AG10803 (cell line): ENCODE measurements at regions not wholly inside any gene's neighbourhood (a gene's known extent, or its start where the extent isn't known, plus 50 kb on each side); places are given as distances from the start of the nearest gene placed in this dataset.
A peak's percentile ranks its signal among the peaks of the same experiment; 100 is the strongest.

Experiments
- DNase-seq: peaks from one replicate; pipeline ENCODE4 v3.0.0; 2010; ENCODE audit warnings: low read depth
- H3K4me3 ChIP-seq: 2 replicates; pipeline ENCODE4 v1.5.1; 2011; ENCODE audit warnings: mild to moderate bottlenecking, low read length, control low read depth
- TF ChIP-seq, protein P1 (sequence below): conservative IDR thresholded peaks from 2 replicates; pipeline ENCODE4 v1.5.1; 2011; ENCODE audit warnings: mild to moderate bottlenecking, low read length, control low read depth, inconsistent platforms

DNA sequence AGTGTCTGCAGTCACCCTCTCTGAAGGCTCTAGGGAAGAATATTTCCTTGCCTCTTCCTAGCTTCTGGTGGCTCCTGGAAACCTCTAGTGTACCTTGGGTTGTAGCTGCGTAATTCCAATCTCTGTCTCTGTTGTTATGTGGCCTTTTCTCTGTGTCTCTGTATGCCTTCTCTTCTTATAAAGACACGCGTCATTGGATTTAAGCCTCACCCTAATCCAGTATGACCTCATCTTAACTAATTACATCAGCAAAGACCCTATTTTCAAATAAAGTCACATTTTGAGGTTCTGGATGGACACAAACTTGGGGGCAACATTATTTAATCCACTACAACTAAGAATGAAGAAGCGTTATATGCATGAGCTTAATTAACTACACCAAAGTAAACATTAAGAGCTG lies 111.4 kb upstream of the ZNF184 start:
- TF ChIP-seq, protein P1, sequence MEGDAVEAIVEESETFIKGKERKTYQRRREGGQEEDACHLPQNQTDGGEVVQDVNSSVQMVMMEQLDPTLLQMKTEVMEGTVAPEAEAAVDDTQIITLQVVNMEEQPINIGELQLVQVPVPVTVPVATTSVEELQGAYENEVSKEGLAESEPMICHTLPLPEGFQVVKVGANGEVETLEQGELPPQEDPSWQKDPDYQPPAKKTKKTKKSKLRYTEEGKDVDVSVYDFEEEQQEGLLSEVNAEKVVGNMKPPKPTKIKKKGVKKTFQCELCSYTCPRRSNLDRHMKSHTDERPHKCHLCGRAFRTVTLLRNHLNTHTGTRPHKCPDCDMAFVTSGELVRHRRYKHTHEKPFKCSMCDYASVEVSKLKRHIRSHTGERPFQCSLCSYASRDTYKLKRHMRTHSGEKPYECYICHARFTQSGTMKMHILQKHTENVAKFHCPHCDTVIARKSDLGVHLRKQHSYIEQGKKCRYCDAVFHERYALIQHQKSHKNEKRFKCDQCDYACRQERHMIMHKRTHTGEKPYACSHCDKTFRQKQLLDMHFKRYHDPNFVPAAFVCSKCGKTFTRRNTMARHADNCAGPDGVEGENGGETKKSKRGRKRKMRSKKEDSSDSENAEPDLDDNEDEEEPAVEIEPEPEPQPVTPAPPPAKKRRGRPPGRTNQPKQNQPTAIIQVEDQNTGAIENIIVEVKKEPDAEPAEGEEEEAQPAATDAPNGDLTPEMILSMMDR: no peak

GRCh38 chr6:27582928-27583725 lies 110.2 kb upstream of the ZNF184 start:
- no peak overlapping the region for H3K4me3 ChIP-seq
- TF ChIP-seq, protein P1: no peak
- DNase-seq: peak; percentile 66

More for the DNA sequence above, 111.4 kb upstream of the ZNF184 start:
- no peak for DNase-seq
- H3K4me3 ChIP-seq: no peak overlapping the region

DNA sequence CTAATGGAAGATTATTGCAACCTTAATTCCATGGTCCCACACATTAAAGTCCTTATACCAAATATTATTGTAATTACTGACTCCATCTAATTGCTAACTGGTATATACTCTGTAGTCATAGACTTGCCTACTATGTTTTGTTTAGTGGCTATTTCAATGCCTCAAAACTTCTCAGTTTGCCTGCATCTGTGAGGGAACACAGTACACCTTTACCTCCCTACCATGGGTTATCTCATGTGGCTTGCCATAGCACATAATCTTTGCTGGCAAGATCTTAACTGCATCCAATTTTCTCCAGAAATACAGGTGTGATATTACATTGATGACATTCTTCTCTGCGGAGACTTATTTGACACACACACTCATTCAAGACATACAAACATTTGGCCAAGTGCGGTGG lies 107.1 kb upstream of the ZNF184 start:
- no peak for DNase-seq
- H3K4me3 ChIP-seq: no peak overlapping the region

GRCh38 chr6:27577922-27578321 lies 105.0 kb upstream of the ZNF184 start:
- no peak for DNase-seq
- TF ChIP-seq, protein P1: no peak
- no peak overlapping the region for H3K4me3 ChIP-seq

More for the DNA sequence above, 107.1 kb upstream of the ZNF184 start:
- TF ChIP-seq, protein P1: no peak

DNA sequence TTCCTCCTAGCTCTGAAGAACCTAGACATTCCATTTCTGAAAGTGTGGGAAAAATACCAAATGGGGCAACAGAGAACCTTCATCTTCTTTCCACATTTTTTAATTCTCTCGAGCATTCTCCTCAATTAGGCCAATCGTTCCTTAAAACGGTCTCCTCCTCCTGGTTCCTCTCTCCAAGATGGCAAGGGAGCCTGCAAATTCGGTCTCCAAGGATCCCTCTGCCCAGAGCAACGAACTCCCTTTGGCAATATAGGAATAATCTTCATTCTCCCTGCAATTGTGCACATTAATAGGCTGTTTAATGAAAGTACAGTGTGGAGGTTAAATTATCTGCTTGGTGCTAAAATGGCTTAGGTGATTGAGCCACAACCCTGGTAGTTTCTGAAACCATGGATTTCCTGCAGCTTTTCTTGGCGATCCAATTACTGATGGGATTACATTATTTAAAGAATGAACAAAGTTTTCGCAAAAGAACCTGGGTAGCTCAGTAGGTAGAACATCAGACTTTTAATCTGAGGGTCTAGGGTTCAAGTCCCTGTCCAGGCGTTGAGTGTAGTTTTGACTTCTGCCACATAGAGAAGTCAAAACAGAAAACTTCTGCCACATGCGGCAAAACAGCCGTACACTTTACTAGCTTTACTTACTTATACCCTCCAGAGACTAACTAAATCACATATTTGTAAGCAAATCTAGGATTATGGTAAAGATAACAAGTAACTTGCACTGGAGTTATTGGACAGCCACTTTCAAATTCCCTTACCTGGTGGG lies 102.9 kb upstream of the ZNF184 start:
- no peak overlapping the region for H3K4me3 ChIP-seq
- no peak for DNase-seq
- TF ChIP-seq, protein P1: no peak

DNA sequence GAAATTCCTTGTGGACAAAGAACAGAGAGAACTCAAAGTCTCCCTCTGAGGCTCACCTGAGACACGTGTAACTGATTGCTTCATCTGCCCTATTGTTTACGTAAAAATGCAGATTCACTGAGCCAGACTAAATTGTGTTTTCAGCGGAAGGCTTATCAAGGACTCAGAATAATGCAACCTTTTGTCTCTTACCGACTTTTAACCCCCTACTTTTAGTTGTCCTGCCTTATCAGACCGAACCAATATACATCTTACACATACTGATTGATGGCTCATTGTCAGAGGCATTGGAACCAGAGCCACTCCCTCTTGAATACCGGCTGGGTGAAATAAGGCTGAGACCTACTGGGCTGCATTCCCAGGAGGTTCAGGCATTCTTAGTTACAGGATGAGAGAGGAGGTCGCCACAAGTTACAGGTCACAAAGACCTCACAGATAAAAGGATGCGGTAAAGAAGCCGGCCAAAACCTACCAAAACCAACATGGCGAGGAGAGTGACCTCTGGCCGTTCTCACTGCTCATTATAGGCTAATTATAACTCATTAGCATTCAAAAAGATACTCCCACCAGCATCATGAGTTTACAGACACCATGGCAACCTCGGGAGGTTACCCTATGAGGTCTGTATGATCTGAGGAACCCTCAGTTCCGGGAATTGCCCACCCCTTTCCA lies 95.5 kb upstream of the ZNF184 start:
- no peak overlapping the region for H3K4me3 ChIP-seq
- TF ChIP-seq, protein P1: no peak
- no peak for DNase-seq
